Skin of body (tissue), 1 donor: ENCODE measurements at regions not wholly inside any gene's neighbourhood (a gene's known extent, or its start where the extent isn't known, plus 50 kb on each side); places are given as distances from the start of the nearest gene placed in this dataset.
"Not testable (repeated sequence)": the region's sequence is repeated elsewhere in the genome, so short reads cannot be mapped to it uniquely, and the experiment has no call there.

Experiments used
- DNase-seq: peaks from one replicate; lab custom pipeline; 2025; lab: John Stamatoyannopoulos, UW

DNA sequence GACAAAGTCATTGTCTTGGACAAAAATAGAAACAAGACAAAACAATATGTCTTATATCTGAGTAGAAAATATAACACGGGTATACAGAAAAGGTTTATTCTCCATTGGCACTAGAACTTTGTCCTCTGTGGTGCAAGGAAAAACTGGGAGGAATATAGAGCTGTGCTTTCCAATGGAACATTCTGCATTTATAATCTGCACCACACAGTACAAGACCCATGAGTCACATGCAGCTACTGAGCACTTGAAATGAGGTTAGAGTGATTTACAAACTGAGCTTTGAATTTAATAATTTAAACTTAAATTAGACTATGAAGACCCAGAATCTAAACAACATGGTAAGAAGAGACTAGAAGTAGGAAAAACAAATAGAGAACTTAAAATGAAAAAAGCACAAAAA is 86.1 kb downstream of the RAP2A start:
- no peak for DNase-seq

DNA sequence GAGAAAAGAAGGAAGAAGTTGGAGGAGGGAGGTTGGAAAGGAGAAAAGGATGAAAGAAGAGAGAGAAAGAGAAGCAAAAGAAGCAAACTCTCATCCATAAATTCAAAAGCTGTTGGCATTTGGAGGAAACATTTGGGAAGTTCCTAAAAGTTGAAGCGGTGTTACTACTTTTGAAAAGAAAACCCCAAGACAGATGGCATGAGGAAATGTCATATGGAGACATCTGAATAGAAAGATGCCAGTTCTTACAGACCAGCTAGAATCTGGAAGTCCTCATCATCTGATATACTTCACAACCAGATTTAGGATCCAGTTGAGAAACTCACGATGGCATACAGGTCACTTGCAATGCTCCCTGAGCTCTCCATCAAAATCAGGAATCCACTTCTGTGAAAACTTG is 86.9 kb downstream of the RAP2A start:
- no peak for DNase-seq

DNA sequence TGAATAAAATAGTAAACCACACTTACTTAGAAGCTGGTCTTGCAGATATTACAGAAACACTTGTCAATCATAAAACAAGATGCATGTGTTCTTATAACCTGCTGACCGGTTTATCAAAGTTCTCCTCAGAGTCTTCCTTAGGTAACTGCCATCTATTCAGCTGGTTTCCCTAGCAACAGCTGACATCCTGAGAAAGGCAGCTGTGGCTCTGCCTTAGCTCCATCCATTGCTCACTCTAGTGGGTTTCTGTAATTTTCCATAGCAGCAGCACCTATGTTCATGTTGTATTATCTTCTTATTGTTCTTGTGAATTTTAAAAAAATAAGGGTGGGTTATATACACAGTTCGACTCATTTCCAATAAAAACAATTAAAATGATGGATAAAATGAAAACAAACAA is 87.8 kb downstream of the RAP2A start:
- no peak for DNase-seq

DNA sequence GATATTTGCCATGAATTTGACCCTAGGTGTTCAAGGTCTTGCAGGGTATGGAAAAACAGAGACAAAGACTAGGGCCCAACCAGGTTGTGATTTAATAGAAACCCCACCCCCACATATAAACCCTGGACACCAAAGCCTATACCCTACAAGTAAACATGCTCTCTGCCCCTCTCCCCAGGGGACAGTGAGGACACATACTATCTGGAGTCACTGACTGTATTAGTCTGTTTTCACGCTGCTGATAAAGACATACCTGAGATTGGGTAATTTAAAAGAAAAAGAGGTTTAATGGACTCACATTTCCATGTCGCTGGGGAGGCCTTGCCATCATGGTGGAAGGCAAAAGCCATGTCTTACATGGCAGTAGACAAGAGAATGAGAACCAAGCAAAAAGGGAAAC is 88.3 kb downstream of the RAP2A start:
- no peak for DNase-seq

DNA sequence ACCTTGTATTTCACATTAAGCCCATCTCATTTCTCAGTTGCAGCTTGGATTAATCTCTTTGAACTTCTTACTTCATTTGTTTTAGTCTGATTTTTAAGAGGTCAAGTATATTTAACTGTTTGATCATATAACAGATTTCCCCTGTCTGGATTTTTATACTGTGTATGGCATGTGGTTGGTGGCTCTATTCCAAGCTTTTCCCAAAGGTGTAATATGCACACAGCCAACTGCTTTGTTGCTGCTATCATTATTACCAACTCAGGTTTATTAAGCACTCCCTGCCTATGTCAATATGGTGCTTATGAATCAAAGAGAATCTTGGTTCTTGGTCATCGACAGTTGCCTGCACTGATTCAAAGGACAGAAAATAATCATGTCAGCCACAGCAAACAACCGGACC is 92.6 kb downstream of the RAP2A start:
- no peak for DNase-seq

DNA sequence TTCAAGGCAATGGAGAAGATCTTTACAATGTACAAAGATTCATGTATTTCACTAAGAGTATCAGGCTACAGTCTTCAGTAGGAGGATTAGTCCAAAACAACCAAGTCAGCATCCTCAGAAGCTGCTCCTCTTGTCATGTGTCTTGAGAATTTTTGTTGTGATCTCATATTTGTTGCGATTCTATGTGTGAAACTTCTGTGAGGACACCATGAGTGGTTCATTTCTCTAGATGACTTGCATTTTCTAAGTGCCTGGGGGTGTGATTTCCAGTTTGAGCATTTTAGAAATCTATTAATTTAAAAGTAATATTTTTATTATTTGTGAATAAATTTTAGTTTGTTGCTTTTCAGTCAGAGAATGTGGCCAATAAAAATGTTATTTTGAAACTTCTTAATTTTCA is 94.5 kb downstream of the RAP2A start:
- no peak for DNase-seq

DNA sequence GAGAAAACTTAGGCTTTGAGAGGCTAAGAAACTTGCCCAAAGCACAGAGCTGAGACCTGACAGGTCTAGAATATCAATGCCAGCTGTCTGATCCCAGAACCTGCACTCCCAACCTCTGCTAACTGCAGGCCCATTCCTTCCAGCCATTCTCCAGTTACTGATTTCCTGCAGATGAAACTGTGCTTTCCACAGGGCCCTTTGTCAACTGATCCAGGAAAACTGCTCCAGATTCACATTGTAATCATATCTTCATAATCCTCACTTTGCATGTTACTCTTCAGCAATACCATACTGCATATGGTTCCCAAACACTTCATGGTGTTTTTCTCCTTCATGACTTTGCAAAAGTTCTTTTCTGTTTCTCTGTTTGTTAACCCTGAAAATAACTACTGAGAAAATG is 100.6 kb downstream of the RAP2A start:
- no peak for DNase-seq

DNA sequence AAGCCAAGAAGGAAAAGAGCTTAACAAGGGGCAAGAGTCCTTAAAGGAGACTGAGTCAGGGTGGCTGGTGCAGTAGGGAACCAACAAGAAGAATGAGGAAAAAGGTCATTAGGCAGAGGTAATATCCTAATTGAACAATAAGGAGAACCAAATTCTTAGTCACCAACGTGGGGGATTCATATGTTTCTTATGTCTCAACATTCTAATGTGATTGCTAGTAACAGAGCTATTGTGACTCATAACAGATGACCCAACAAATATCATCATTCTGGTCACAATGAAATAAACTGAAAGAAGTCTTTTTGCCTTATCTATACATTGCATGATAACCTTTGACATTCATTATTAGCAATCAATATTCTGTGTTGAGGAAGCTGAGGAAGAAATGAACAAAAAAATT is 101.6 kb downstream of the RAP2A start:
- DNase-seq: no peak

DNA sequence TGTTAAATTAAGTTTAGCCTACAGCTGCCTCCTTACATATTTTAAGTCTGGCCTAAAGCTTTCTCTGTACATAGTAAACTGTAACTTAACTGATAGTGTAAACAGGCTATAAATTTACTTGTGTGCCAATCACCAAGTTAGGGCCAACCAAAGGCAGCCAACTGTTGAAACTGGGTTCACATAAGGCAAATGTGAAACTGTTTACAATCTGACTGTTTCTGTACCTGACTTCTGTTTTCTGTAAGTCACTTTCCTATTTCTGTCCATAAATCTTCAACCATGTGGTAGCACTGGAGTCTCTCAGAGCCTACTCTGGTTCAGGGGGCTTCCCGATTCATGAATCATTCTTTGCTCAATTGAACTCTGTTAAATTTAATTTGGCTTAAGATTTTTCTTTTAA is 103.1 kb downstream of the RAP2A start:
- DNase-seq: no peak

DNA sequence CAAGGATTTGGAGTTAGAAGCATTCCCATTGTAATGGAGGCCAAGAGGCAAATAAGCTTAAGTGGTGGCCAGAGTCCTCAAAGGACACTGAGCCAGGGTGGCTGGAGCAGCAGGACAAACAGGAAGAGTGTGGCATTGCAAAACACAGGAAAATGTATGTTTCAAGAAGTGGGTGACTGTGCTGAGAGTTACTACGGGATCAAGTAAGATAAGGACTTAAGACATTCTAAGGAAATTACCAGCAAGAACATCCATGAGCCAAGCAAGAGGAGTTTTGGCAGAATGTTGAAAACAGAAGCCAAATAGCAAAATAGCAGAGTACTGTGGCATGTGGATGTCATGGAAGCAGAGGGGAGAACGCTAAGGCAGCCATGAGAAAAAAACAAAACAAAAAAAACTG is 104.2 kb downstream of the RAP2A start:
- no peak for DNase-seq

DNA sequence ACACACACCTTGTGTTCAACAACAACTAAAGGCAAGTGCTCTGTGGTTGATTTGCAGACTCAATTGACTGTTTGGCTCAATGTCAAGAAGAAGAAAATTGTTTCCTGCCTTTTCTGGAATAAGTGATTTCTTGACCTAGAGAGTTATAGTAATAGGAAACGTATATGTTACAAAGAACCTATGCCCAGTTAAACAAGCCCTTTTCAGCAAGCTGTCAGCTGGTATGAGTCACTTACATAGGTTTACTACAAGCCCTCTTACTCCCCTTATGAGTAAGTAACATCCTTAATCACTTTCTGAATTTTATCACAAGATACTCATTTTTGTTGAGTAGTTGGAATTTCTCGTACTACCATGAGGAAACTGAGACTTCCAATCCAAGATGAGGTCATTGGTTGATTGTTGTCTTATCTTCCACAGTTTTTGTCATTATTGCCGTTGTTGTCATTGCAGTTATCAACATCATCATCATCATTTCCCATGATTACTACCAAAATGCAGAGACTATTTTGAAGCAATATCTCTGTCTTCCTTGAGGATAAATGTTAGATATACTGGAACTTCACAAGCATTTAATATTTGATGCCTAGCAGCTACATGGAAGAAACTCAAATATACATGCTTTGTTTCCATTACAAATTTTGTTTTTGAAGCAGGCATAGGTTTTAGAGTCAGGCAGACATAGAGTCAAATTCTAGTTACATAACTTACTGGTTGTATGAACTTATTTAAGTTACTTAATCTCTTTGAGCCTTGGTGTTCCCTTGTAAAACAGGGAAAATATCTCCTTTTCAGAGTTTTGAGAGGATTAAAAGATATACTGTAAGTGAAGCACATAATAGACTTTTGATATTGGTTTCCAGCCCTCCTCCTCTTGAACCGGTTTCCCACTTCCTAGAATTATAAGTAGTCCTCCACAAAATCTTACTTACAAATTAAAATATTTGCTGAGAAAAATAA is 106.0 kb downstream of the RAP2A start:
- DNase-seq: no peak

DNA sequence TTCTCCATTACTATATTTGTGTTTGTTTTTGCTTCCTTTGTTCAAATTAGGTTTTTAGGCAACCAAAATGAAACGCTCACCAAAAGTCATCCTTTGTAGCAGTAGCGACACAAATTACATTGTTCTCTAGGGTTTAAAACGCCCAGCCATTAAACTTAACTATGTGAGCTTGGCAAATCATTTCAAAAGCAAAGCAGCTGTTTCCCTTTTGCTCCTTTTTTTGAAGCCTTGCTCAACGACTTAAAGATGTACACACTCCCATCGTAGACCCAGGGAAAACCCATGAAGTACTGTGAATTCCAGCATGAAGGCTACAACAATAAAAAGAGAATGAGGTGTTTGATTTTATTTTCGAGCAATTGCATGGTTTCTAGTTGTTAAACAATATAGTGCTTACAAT is 106.7 kb downstream of the RAP2A start:
- peak; percentile 88 for DNase-seq

DNA sequence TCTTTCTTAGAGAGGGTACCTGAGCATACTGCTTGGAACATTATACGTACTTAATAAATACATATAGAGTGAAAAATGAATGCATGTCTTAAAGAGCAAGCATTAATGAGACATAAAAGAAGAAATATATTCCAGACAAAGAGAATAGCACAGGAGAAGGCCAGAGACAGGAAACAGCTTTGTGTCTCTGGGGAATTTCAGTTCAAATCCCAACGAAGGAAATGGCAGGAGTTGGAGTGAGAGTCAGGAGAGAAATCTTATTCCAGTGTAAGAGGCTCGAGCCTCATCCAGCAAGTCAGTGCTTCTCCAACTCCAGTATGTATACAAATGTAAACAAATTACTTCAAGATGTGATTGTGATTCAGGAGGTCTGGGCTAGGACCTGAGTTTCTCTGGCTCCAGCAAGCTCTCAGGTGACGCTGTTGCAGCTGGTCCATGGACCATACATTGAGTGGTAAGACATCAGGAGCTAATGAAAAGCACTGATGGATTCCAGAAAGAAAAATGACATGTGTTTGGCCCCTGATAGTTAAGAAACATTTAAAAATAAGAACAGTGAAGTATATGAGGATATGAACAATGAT is 108.2 kb downstream of the RAP2A start:
- DNase-seq: no peak

DNA sequence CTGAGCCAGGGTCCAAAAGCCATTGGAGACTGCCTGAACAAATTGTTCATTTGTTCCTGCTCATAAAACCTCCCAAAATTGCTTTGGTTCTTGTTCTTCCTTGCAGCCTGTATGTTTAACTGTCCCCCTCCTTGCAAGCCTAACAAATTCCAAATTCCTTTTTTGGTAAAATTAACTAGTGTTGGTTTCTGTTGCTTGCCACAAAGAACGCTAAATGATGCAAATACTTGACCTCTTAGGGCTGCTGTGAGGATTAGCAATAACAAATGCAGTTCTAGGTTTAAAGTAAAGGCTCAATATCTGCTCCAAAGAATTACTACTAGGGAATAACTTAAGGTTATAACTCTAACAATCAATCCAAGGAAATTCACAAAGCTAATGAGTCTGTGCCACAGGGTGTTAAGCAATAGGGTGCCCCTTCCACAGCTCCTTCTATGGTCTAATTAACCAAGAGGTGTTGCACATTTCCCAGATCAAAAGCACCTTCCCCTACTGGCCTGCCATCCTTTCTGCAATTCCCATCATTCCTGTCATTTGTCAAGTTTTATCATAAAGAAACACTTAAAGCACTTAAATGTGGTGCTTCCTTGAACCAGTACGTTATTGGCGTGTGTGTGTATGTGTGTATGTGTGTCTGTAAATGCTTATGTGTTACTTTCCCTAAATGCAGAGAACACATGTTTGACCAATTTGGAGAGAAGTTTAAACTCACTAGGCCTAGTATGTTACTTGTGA is 110.2 kb downstream of the RAP2A start:
- no peak for DNase-seq

DNA sequence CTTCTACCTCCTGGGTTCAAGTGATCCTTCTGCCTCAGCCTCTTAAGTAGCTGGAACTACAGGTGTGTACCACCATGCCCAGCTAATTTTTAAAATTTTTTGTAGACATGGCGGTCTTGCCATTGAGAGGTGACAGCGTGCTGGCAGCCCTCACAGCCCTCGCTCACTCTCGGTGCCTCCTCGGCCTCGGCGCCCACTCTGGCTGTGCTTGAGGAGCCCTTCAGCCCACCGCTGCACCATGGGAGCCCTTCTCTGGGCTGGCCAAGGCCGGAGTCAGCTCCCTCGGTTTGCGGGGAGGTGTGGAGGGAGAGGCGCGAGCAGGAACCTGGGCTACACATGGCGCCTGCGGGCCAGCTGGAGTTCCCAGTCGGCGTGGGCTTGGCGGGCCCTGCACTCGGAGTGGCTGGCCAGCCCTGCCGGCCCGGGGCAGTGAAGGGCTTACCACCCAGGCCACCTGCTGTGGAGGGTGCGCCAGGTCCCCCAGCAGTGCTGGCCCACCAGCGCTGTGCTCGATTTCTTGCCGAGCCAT is 111.1 kb downstream of the RAP2A start:
- not testable (repeated sequence) for DNase-seq

DNA sequence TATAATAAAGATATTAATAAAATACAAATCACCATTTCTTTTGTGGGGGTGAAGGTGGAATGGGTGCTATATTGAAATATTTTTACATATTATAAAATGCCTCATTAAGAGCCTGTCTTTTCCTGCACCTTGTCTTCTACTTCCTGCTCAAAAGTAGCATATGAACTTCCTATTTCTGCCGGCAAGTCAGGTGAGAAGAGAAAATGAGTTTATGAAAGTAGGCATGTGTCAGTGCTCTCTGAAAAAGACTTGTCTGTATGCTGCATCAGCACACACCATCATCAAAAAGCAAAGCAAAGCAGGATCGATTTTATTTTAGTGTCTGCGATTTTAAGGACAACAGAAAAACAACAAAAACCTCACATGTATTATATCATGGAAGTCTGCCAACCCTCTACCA is 114.2 kb downstream of the RAP2A start:
- no peak for DNase-seq

DNA sequence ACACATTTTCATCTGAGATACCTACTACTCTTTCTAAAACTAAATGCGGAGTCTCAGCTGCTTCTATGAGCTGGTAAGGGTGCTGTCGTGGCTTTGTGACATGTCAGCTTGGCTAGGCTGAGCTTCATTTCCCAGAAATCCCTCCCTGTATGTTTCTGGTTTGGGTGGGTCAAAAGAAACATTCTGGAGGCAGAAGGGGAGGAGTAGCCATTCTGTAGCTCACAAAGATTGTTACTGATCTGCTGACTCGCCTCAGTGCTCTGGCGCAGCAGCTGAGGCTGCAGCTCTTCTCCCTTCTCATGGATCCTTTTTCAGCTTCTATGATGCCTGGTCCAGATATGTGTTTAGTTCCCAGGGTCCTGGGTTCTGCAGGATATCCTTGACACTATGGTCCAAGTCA is 114.7 kb downstream of the RAP2A start:
- no peak for DNase-seq

DNA sequence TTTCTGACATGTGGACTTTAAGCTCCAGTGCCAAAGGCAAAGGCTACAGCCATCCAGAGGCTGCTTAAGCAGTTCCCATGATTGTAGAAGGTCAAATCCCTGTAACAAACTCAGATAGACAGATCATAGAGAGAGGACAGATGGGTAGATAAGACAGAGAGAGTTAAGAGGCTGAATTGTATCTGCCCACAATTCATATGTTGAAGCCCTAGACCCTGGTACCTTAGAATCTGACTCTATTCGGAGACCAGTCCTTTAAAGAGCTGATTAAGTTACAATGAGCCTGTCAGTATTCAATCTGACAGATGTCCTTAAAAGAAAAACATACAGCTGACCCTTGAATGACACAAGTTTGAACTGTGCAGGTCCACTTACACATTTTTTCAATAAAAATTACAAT is 115.2 kb downstream of the RAP2A start:
- DNase-seq: no peak

DNA sequence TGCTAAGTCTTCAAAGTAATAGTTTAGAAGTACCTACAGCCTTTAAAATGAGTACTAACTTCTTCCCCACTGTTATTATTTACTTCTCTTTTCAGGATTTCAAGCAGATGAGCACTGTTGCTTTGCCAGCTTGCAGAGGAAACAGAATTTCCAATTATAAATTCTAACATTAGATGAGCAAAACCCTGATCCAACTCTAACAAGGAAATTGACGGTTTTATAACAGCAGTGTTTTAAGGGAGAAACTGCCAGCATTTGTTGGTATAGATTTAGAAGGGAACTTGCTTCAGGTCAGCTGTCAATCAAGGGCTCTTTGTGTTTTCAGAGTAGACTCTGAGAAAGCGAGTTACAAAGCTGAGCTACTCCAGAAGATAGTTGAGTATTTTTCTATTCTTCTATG is 120.5 kb downstream of the RAP2A start:
- no peak for DNase-seq

DNA sequence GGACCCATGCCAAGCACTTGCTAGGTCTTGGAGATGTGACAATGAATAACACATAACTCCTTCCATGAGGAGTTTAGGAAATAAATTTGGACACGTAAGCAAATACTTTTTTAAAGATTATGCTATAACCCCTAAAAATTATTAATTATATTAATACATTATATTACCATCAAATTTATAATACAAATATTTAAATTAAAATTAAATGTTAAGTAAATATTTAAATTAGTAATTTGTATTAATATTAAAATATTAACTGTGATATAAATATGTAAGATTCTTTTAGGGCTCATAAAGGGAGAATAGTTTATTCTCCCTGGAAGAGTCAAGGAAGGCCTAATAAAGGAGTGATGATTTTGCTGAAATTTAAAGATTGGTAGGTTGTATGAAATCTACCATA is 121.1 kb downstream of the RAP2A start:
- DNase-seq: no peak

DNA sequence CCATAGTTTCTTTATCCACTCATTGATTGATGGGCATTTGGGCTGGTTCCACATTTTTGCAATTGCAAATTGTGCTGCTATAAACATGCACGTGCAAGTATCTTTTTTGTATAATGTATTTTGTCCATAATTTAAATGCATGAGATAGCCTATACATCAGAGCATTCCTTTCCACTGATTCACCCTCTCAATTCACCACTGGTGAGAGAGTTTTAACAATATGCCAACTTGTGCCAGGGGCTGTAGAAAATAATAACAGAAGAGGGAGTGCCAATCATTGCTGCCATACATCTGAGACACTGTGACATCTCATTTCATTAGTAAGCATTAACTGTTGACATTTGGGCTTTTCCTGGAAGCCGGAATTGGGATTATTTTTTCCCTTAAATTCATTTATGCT is 125.1 kb downstream of the RAP2A start:
- no peak for DNase-seq

DNA sequence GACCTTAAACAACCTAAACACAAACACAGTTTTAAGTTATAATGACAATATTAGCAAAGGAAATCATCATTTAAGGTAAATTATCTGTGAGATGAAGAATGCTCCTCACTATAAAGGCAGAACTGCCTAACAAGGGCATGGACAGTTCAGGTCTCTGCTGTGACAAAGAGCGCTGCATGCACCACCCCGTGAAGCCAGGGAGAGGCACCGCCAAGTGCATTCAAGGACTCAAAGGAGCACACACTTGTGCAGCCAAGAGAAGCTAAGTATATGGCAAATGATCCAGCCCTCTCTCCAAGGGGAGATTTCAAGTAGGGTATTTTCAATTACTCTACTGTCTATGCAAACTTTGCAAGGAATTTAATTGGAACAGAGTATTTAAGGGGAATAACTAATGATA is 126.0 kb downstream of the RAP2A start:
- DNase-seq: no peak
